ENCODE measurements at regions not wholly inside any gene's neighbourhood (a gene's known extent, or its start where the extent isn't known, plus 50 kb on each side); places are given as distances from the start of the nearest gene placed in this dataset.

DNA sequence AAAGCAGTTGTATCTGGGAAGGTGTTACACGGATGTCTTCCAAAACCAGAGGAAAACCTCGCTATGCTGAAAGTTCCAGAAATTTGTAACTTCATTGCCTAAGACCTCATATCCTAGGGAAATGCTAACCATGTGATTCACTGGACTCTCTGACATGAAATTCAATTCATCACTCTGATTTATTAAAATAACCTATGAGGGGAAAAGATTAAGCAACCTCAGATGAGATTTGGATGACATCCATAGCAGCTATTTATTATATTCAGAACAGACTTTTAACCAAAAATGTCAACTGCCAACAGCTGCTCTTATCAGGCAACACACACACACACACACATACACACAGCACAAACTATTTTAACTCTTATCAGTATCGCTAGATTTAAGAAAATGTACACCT is 1006.4 kb upstream of the CTNND2 start:
- TF ChIP-seq, protein P1, sequence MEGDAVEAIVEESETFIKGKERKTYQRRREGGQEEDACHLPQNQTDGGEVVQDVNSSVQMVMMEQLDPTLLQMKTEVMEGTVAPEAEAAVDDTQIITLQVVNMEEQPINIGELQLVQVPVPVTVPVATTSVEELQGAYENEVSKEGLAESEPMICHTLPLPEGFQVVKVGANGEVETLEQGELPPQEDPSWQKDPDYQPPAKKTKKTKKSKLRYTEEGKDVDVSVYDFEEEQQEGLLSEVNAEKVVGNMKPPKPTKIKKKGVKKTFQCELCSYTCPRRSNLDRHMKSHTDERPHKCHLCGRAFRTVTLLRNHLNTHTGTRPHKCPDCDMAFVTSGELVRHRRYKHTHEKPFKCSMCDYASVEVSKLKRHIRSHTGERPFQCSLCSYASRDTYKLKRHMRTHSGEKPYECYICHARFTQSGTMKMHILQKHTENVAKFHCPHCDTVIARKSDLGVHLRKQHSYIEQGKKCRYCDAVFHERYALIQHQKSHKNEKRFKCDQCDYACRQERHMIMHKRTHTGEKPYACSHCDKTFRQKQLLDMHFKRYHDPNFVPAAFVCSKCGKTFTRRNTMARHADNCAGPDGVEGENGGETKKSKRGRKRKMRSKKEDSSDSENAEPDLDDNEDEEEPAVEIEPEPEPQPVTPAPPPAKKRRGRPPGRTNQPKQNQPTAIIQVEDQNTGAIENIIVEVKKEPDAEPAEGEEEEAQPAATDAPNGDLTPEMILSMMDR (IDR thresholded peaks at IDR 0.05): no peak
- TF ChIP-seq POLR2A (IDR thresholded peaks at IDR 0.05): no peak

Measured in body of pancreas (tissue), 4 donors.